ENCODE measurements at regions not wholly inside any gene's neighbourhood (a gene's known extent, or its start where the extent isn't known, plus 50 kb on each side); places are given as distances from the start of the nearest gene placed in this dataset.

DNA sequence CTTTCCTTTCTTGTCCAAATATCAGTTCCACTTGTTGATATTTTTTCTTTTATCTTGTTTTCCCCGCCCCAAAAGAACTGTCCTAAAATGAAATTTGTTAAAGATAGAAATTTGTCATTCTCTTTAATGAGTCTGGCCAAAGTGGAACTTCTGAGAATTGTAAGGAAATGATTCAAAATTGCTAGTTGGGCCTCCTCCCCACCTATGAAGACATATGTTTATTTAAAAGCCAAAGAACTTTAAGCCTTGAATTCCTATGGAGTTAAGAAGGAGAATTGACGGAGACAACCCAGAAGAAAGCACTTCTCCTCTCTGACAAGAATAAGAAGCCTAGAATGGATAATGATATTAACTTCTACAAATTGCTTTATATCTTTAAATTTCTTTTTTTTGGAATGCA lies 59.1 kb upstream of the ALDH1A1 start:
- no peak for DNase-seq (ENCODE audit: low spot score)

DNA sequence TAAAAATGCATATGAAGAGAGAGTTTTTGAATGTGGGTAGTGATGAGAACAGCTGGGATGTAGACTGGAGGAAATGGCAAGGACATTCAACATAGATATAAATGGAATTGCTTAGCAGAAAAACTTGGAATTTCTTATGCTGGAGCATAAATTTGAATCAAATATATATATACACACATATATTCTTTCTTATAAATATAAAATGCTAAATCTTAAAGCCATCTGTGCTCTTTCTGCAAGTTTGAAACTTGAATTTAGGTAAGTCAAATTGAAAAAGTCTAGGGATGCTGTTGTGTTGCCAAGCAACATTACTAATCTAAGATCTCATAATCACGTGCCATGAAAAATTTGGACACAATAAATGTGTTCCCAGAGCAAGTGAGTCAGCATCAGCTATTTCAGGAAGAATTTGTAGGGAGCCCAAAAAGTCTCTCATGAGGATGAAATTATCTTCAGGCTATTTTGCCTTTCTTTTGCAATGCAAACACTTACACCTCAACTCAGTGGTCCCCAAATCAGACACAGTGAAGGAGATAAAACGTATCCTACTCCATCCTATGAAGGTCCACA lies 58.4 kb upstream of the ALDH1A1 start:
- no peak for DNase-seq (ENCODE audit: low spot score)

DNA sequence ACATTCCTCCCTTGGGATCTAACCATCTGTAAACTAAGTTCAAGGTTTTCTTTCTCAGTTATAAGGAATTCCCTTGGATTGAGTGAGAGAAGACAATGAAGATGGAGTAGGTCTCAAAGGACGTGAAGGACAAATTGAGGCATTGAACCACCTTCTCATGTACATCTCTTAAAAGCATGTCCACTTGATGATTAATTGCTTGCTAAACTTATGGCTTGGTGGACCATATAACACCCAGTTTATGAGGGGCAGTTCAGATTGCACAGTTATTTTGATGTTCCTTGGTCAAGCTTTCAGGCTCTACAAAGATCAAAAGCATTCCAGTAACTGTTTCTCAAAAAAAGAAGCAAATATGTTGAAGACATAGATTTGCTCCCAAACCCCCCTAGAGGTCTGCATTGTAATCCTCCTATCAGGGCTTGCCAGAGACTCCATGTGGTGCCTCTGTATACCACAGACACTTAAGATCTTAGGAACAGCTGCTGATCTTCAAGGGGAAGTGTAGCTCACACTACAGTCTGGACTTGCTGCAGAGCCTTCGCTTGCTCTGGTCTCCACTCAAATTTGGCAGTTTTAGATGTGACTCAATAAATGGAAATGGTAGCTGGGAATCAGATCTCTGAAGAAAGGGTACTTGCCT lies 56.9 kb upstream of the ALDH1A1 start:
- DNase-seq (ENCODE audit: low spot score): no peak

DNA sequence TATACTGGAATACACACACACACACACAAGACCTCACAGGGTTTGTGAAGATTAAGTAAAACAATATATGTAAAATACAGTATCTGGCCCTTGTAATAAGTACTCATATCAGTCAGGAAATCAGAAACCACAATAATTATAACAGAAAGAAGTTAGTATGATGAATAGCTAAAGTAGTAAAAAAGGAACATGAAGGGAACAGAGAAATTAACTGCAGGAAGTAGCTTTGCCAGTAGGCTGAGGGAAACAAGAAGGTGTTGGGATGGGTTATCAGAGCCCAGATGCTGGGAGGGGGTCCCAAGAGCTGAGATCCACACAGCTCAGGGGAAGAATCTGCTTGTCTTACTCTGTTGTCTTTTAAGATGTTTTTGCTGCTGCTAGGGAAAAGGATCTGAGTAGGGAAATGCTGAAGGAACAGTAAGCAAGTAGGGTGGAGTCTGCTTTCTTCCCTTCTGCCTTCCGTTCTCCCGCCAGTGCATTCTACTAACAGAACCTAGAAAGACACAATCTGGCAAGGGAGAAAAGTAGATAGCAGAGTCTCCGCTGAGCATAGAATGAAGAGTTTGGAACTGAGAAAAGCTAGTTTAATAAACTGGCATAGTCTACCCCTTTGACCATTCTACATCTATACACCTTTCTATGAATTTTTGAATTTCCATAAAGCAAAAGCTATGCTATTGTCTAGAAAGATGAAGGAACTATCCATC lies 55.3 kb upstream of the ALDH1A1 start:
- DNase-seq (ENCODE audit: low spot score): no peak

DNA sequence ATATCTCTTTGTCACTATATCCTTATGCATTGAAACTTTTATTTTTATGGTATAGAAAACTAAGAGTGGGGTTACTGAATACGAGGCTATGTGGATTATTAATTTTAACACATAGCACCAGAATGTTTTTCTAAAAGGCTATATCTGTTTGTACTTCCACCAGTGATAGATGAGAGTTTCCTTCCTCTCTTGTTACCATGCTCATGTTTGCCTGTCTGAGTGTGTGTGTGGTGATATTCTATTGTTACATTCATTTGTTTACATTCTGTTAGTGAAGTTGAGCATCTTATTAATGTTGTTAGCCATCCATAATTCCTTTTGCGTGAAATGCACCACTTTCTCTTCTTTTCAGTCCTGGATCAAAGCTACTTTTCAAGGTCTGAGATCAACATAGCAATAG lies 54.1 kb upstream of the ALDH1A1 start:
- no peak for DNase-seq (ENCODE audit: low spot score)
